HG03066 (cell line): ENCODE measurements at regions not wholly inside any gene's neighbourhood (a gene's known extent, or its start where the extent isn't known, plus 50 kb on each side); places are given as distances from the start of the nearest gene placed in this dataset.

ENCODE experiments used
- ATAC-seq: cut with Tn5 transposase; IDR thresholded peaks from one replicate; pipeline ENCODE4 v1.9.1; 2021; ENCODE audit warnings: low read depth; ENCODE audit not compliant: unreplicated experiment

DNA sequence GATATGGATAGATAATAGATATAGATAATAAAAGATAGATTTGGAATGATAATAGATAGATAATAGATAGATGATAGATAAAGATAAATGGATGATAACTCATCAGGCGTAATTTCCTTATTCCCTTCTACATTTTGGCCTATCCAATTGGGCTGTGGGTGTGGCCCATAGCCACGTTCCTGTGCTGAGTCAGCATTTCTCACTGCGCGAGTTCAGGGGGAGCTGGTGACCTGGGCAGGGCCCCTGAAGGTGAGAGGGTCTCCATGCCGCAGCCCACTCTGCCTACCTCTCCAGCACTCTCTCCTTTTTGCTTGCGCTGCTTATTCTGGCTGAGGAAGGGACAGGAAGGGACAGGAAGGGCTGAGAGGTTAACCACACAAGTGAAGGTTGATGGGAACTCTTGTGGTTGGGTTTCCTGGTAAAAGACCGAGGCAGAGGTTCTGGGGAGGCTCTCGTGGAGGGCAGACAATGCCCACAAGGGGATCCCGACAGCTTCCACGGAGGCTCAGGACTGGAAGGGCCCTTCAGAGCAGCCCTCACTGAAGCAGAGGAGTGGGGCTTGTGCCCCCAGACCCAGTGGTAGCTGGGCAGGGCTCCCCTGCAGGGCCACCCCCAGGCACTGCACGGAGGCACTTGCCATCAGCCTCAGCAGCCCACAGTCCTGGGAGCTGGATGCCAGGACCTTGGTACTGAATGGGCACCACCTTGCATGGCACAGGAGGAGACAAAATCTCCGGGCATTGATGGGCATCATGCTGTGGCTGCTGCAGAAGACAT is 247.3 kb upstream of the PITRM1 start:
- no peak for ATAC-seq

DNA sequence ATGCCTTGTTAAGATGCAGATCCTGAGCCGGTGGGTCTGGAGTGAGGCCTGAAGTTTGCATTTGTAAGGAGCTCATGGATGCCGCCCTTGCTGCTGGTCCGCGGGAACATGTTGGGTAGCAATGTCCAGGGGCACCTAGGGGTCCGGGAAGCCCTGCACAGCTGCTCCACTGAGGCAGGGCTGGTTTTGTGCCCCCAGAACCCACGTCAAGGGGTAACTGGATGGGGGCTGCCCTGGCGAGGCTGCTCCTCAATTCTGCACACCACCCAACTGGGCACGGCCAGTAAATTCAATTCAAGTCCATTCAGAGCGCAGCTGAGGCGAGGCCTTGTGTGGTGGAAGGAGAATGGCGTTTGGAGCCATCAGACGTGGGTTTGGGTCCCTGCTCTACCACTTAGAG is 246.3 kb upstream of the PITRM1 start:
- ATAC-seq = no peak

- ATAC-seq = no peak
These were observed 245.6 kb upstream of the PITRM1 start for GRCh38 chr10:3418041-3418754.

DNA sequence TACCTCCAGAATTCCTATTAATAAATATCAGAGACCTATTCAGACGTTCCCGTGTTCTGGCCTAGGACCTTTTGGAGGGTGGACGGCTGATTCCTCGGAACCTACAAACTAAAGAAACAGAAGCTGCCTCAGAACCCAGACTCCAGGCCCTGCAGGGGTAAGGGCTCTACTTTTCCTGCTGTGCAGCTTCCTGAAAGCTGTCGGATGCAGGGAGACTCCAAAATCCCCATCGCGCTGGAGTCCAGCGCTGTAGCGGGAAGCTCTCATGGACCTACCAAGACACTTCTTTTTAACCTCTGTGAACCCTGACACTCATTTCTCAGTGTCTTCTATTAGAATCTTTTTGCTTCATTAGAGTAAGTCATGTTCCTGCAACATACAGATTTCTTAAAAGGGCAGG is 244.5 kb upstream of the PITRM1 start:
- ATAC-seq = no peak

DNA sequence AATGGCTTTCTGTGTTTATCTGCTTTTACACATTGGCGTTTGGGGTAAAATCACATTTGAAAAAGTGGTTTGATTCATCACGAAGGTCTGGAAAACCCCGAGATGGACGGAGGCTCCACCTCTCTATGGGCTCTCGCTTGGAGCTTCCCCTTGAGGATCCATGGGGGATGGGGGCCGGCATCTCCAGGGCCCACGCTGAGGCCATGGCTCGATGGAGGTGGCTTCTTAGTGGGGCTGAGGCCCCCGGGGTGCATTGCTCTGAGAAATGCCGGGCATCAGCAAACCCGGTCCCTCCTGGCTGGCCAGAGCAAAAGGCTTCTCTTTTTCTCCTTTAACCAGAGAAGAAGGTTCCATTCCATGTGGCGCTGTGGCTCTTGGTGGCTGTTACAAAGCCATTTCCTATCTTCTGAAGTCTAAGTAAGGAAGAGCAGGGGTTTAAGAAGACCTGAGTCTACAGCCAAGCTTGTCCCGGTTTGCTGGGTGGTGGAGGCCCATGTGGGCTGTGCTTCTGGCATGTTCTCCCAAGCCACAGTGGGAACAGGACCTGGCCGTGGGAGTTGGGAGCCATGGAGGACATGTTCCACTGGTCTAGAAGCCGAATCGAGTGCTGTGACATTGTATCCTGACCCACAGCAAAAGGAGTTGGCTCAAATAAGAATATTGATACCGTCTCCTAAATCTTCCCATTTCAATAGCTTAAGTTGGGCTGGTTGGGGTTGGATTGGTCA is 243.5 kb upstream of the PITRM1 start:
- ATAC-seq = no peak

GRCh38 chr10:3415038-3415736 is 242.6 kb upstream of the PITRM1 start:
- ATAC-seq = no peak

DNA sequence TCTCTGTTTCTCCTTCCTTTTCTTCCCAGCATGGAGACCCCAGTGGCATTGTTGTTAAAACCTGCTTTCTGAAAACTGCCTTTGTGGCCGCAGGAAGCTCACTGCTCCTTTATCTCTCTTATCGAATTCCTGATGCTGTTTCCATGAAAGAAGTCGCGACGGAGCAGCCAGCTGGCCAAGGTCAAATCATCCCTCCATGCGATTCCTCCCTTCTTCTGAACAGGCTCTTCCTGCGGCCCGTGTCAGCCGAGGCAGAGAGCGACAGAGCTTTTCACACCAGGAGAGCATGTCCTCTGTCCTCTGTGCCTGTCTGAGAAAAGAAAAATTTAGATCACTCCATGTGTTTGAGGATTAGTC is 242.1 kb upstream of the PITRM1 start:
- no peak for ATAC-seq

DNA sequence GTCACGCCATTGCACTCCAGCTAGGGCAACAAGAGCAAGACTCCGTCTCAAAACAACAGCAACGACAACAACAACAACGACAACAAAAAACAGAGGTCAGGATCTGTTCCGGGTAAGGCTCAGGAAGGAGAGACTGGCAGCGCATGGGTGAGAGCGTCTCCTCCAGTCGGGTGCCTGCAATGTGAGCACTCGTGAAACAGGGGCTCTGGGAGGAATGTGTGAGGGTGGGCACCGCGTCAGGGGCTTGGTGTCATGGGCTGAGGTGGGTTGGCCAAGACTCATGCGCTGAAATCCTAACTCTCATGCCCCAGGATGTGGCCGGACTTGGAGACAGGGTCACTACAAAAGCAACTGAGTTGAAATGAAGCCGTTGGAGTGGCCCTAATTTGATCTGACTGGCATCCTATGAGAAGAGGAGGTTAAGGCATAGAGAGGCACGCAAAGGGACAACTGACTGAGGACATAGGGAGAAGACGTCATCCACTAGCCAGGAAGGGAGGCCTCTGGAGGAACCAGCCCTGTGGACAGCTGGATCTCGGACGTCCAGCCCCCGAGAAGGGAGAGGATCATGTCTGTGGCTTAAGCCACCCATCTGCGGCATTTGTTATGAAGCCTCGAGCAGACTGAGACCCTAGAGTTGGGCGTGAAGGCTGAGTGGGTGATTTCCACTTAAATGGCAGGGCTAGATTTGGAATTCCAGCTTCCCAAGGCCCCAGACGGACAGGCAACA is 241.5 kb upstream of the PITRM1 start:
- ATAC-seq = no peak

GRCh38 chr10:3412646-3413045 is 240.1 kb upstream of the PITRM1 start:
- ATAC-seq = no peak

DNA sequence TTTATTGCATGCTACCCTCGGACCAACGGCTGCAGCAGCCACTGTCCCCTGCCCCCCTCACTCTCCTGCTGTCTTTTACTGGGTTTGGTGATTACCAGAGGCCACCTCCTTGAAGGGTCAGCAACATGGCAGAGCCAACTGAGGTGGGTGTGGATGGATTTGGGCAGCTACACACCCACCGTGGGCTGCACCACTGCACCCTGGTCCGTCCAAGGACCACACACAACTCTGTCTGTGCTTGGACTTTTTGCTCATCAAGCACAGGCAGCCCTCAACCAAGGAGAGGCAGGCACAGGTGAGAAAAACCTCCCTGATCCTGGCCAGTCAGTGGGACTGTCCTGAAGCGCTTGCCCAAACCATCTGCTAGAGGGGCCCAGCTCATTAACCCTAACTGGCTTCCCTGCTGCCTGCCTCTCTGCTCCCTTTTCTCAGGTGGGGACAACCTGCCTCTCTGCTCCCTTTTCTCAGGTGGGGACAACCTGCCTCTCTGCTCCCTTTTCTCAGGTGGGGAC is 239.5 kb upstream of the PITRM1 start:
- no peak for ATAC-seq

- ATAC-seq = no peak
These were observed 238.5 kb upstream of the PITRM1 start for GRCh38 chr10:3411044-3411443.

- no peak for ATAC-seq
These were observed 237.3 kb upstream of the PITRM1 start for GRCh38 chr10:3409928-3410327.

DNA sequence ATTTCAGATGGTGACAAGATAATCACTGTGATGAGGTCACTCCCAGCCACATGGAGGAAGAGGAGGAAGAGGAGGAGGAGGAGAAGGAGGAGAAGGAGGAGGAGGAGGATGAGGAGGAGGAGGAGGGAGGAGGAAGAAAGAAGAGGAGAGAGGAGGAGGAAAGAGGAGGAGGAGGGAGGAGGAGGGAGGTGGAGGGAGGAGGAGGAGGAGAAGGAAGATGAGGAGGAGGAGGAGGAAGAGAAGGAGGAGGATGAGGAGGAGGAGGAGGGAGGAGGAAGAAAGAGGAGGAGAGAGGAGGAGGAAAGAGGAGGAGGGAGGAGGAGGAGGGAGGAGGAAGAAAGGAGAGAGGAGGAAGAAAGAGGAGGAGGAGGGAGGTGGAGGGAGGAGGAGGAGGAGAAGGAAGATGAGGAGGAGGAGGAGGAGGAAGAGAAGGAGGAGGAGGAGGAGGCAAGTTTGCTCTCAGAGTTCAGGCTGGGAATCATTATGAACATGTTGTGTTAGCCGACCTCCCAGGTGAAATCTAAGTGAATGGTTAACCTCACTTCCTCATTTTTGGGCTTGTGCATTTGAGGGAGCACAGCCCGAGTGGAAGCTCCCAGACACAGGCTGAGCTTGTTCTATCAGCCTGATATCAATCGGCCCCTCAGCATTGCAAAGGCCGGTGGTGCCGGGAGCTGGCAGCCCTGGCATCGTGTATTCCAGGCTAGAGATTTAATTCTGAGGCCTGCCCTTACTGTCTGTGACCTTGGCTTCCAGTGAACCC is 236.2 kb upstream of the PITRM1 start:
- ATAC-seq = no peak

DNA sequence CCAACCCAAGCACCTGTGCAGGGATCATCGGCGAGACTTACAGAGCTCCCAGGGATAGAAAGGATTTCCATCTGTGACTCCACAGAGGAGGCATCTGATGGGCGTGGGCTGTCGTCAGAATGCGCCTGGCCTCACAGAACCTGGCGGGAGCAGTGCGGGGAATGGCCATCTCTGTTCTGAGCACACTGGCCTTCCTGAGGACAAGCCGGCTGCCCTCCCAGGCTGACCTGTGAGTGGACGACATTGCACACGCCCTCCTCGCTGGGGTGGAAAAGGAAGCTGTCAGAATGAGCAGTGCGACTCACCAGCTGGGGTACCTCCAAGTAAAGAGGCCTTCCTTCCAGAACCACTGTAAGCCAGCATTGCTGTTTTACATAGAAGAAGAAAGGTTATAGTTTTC is 234.6 kb upstream of the PITRM1 start:
- ATAC-seq = no peak

DNA sequence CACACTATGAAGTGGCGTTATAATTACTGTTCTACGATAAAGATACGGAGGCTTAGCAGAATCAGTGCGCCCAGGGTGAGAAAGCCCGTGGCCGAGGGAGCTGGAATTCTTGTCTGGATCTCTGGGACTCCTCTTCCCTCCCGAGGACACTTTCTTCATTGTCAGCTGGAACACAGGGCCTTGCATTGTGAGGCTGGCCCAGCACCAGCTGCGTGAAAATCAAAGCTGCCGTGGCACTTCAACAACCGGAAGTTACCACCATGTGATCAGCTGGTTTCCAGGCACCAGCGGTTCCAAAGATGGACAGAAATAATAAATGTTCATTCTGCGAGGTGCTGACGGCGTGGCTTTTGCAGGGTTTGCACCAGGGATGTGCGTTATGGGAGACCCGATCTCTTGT is 234.0 kb upstream of the PITRM1 start:
- ATAC-seq = no peak

GRCh38 chr10:3404381-3404780 is 231.8 kb upstream of the PITRM1 start:
- ATAC-seq = no peak

GRCh38 chr10:3402187-3402751 is 229.7 kb upstream of the PITRM1 start:
- no peak for ATAC-seq

DNA sequence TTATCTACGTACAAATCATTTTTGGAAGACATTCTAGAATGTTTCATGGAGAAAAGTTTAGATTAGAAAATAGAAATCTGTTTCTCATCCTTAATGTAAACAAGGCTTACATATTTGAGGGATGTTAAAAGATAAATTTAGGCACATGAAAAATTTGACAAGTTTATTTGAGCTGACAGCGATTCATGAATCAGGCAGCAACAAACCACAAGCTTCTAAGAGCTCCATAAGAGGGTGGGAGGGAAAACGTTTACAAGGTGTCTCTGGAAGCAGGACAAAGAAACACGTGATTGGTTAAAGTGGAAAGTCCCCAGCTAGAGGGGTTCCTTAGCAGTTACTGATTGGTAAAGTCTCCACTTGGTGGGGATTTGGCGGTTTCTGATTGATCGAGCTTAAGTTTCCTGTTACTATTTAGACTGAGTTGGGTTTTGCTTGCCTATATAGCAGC is 228.9 kb upstream of the PITRM1 start:
- no peak for ATAC-seq

- ATAC-seq = no peak
These were observed 227.8 kb upstream of the PITRM1 start for GRCh38 chr10:3400348-3400747.
